ENCODE measurements at regions not wholly inside any gene's neighbourhood (a gene's known extent, or its start where the extent isn't known, plus 50 kb on each side); places are given as distances from the start of the nearest gene placed in this dataset.

- TF ChIP-seq, protein P1, sequence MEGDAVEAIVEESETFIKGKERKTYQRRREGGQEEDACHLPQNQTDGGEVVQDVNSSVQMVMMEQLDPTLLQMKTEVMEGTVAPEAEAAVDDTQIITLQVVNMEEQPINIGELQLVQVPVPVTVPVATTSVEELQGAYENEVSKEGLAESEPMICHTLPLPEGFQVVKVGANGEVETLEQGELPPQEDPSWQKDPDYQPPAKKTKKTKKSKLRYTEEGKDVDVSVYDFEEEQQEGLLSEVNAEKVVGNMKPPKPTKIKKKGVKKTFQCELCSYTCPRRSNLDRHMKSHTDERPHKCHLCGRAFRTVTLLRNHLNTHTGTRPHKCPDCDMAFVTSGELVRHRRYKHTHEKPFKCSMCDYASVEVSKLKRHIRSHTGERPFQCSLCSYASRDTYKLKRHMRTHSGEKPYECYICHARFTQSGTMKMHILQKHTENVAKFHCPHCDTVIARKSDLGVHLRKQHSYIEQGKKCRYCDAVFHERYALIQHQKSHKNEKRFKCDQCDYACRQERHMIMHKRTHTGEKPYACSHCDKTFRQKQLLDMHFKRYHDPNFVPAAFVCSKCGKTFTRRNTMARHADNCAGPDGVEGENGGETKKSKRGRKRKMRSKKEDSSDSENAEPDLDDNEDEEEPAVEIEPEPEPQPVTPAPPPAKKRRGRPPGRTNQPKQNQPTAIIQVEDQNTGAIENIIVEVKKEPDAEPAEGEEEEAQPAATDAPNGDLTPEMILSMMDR (IDR thresholded peaks at IDR 0.05): no peak
- TF ChIP-seq POLR2A (IDR thresholded peaks at IDR 0.05): no peak
- no peak for TF ChIP-seq EP300 (IDR thresholded peaks at IDR 0.05)
Measured at GRCh38 chr9:95595721-95596295, 79.0 kb upstream of the PTCH1 start.
